Activated CD4-positive, alpha-beta T cell treated with anti-CD3 and anti-CD28 coated beads, Interleukin-2, amount 10 ng/mL, durations not matched to agents 7 days and 5 days (primary cell): ENCODE measurements at regions not wholly inside any gene's neighbourhood (a gene's known extent, or its start where the extent isn't known, plus 50 kb on each side); places are given as distances from the start of the nearest gene placed in this dataset.
"Not testable (repeated sequence)": the region's sequence is repeated elsewhere in the genome, so short reads cannot be mapped to it uniquely, and the experiment has no call there.

Experiments
- CTCF ChIA-PET: fragments of 350-600 bp; sonication (Branson Sonifier 250); formaldehyde crosslinking; loops from one replicate; lab custom pipeline; 2021; ENCODE audit warnings: antibody characterized with exemption; lab: Charles Lee
- POLR2A ChIA-PET: fragments of 350-600 bp; sonication (Branson Sonifier 250); formaldehyde crosslinking; loops from one replicate; lab custom pipeline; 2021; ENCODE audit warnings: antibody characterized with exemption; lab: Charles Lee
- DNase-seq: peaks from one replicate; pipeline ENCODE4 v3.0.0-alpha.2; 2020
- H3K27ac Mint-ChIP-seq: one replicate; pipeline ENCODE4 v1.8.0; 2021; ENCODE audit warnings: mild to moderate bottlenecking, moderate library complexity, mixed read lengths
- H3K27me3 Mint-ChIP-seq: one replicate; pipeline ENCODE4 v1.8.0; 2021; ENCODE audit warnings: mixed read lengths
- H3K36me3 Mint-ChIP-seq: one replicate; pipeline ENCODE4 v1.8.0; 2021; ENCODE audit warnings: low read depth, mixed read lengths
- H3K4me1 Mint-ChIP-seq: one replicate; pipeline ENCODE4 v1.8.0; 2021; ENCODE audit warnings: mixed read lengths
- H3K4me3 Mint-ChIP-seq: one replicate; pipeline ENCODE4 v1.8.0; 2021; ENCODE audit warnings: mild to moderate bottlenecking, moderate library complexity, mixed read lengths
- H3K9me3 Mint-ChIP-seq: one replicate; pipeline ENCODE4 v1.8.0; 2021; ENCODE audit warnings: mixed read lengths

- H3K27ac Mint-ChIP-seq = no peak overlapping the region
- no peaks in the 10 kb centered on the region for H3K9me3 Mint-ChIP-seq
- no peak for DNase-seq
- H3K27me3 Mint-ChIP-seq = peaks cover 14% of the 10 kb centered on the region
- CTCF ChIA-PET = interaction anchor here (1.2 kb wide), 1 partner anchor 10 kb away, joined by 4 read pairs; no protein-coding TSS in a partner anchor
- no peaks in the 10 kb centered on the region for H3K36me3 Mint-ChIP-seq
- no peaks in the 10 kb centered on the region for H3K4me1 Mint-ChIP-seq
- H3K4me3 Mint-ChIP-seq = no peak overlapping the region
- POLR2A ChIA-PET = no interaction called here
These were observed 80.8 kb upstream of the SLC8A3 start for GRCh38 chr14:70269582-70269981.

- H3K4me3 Mint-ChIP-seq = no peak overlapping the region
- peaks cover 14% of the 10 kb centered on the region for H3K27me3 Mint-ChIP-seq
- CTCF ChIA-PET = interaction anchor here (0.6 to 1.2 kb wide), 2 partner anchors 9 to 63 kb away, joined by 3 to 4 read pairs; no protein-coding TSS in a partner anchor
- H3K9me3 Mint-ChIP-seq = no peaks in the 10 kb centered on the region
- H3K4me1 Mint-ChIP-seq = no peaks in the 10 kb centered on the region
- POLR2A ChIA-PET = no interaction called here
- no peaks in the 10 kb centered on the region for H3K36me3 Mint-ChIP-seq
- DNase-seq = no peak
- no peak overlapping the region for H3K27ac Mint-ChIP-seq
These were observed 80.0 kb upstream of the SLC8A3 start for GRCh38 chr14:70268760-70269159.

DNA sequence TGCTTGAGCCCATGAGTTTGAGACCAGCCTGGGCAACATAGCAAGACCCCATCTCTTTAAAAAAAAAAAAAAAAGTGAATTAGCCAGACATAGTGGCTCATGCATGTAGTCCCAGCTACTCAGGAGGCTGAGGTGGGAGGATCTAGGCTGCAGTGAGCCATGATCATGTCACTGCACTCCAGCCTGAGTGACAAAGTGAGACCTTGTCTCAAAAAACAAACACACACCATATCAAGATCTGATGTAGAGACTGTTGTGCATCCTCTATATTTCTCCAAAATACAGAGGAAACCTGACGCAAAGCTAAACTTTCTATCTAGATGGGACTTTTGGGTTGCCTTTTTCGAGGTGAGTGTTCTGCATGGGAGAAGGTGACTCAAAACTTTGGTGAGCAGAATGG lies 77.4 kb upstream of the SLC8A3 start:
- Mint-ChIP-seq H3K4me1 (no peaks in the 10 kb centered on the region), H3K4me3 (no peak overlapping the region), H3K9me3 (no peaks in the 10 kb centered on the region), H3K36me3 (no peaks in the 10 kb centered on the region), H3K27me3 (peaks cover 26% of the 10 kb centered on the region), H3K27ac (no peak overlapping the region)
- POLR2A ChIA-PET = no interaction called here
- DNase-seq = no peak
- CTCF ChIA-PET = interaction anchor here (0.6 kb wide), 1 partner anchor 21 kb away, joined by 3 read pairs; no protein-coding TSS in a partner anchor

GRCh38 chr14:70265422-70265821 lies 76.7 kb upstream of the SLC8A3 start:
- H3K27me3 Mint-ChIP-seq = peaks cover 26% of the 10 kb centered on the region
- H3K4me3 Mint-ChIP-seq = no peak overlapping the region
- H3K27ac Mint-ChIP-seq = no peak overlapping the region
- CTCF ChIA-PET = interaction anchor here (0.6 kb wide), 1 partner anchor 22 kb away, joined by 3 read pairs; no protein-coding TSS in a partner anchor
- POLR2A ChIA-PET = no interaction called here
- no peaks in the 10 kb centered on the region for H3K36me3 Mint-ChIP-seq
- DNase-seq = no peak
- no peaks in the 10 kb centered on the region for H3K4me1 Mint-ChIP-seq
- no peaks in the 10 kb centered on the region for H3K9me3 Mint-ChIP-seq

DNA sequence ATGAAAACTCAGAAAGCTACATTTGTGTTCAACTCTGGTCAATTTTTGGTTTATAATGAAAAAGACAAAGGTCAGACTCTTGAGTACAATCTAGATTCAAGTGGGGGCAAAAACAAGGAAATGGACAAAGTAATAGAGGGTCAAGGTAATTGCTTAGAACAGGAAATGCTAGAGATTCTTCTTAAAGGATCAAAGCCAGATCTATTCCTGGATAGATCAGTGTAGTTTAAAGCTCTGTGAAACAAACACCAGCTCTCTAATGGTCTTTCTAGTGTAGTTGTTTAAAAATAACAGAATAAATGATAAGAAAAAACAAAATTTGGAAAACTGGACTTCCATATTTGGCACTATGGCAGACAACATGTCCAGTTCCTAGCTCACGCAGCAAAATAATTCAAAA lies 70.7 kb upstream of the SLC8A3 start:
- H3K4me1 Mint-ChIP-seq = peaks cover 3% of the 10 kb centered on the region
- no peak overlapping the region for H3K27ac Mint-ChIP-seq
- peaks cover 3% of the 10 kb centered on the region for H3K36me3 Mint-ChIP-seq
- H3K4me3 Mint-ChIP-seq = no peak overlapping the region
- DNase-seq = no peak
- H3K9me3 Mint-ChIP-seq = no peaks in the 10 kb centered on the region
- ChIA-PET POLR2A (no interaction called here), CTCF (interaction anchor here (1.0 kb wide), 1 partner anchor 10 kb away, joined by 4 read pairs; no protein-coding TSS in a partner anchor)
- peaks cover 44% of the 10 kb centered on the region for H3K27me3 Mint-ChIP-seq

DNA sequence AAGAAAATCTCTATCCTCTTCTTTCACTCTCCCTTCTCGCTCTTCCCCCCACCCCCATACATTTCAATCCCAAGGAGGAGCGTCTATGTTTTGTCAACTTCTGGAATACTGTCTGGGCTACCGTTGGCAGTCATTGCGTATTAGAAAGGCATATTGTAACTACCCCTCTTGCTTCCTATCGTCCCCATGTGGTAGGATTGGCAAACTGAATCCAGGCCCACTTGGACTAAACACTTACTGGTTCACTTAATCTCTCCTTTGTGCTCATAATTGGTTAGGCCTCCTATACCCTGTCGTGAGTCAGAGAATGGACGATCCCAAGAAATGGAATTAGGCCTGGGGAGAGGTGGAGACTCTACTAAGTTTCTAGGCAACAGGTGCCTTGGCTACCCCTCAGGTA lies 68.8 kb upstream of the SLC8A3 start:
- Mint-ChIP-seq H3K27me3 (peaks cover 51% of the 10 kb centered on the region), H3K9me3 (no peaks in the 10 kb centered on the region), H3K4me3 (no peak overlapping the region), H3K27ac (no peak overlapping the region), H3K4me1 (peaks cover 3% of the 10 kb centered on the region), H3K36me3 (peaks cover 3% of the 10 kb centered on the region)
- ChIA-PET POLR2A (no interaction called here), CTCF (no interaction called here)
- no peak for DNase-seq

GRCh38 chr14:70256601-70257000 lies 67.8 kb upstream of the SLC8A3 start:
- H3K27ac Mint-ChIP-seq = no peak overlapping the region
- H3K27me3 Mint-ChIP-seq = peaks cover 51% of the 10 kb centered on the region
- H3K9me3 Mint-ChIP-seq = no peaks in the 10 kb centered on the region
- H3K36me3 Mint-ChIP-seq = peaks cover 3% of the 10 kb centered on the region
- POLR2A ChIA-PET = no interaction called here
- CTCF ChIA-PET = no interaction called here
- no peak for DNase-seq
- peaks cover 3% of the 10 kb centered on the region for H3K4me1 Mint-ChIP-seq
- H3K4me3 Mint-ChIP-seq = no peak overlapping the region

DNA sequence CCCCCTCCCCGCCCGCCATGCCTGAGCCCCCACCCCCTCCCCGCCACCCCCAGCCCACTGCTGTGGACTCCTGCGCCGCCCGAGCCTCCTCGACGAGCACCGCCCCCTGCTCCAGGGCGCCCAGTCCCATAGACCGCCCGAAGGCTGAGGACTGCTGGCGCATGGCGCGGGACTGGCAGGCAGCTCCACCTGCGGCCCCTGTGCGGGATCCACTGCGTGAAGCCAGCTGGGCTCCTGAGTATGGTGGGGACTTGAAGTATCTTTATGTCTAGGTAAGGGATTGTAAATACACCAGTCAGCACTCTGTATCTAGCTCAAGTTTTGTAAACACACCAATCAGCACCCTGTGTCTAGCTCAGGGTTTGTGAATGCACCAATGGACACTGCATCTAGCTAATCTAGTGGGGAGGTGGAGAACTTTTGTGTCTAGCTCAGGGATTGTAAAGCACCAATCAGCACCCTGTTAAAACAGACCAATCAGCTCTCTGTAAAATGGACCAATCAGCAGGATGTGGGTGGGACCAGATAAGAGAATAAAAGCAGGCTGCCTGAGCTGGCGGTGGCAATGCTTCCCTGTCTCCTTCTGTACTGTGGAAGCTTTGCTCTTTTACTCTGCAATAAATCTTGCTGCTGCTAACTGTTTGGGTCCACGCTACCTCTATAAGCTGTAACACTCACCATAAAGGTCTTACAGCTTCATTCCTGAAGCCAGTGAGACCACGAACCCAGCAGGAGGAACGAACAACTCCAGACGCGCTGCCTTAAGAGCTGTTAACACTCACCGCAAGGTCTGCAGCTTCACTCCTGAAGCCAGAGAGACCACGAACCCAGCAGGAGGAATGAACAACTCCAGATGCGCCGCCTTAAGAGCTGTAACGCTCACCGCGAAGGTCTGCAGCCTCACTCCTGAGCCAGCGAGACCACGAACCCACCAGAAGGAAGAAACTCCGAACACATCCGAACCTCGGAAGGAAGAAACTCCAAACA lies 66.6 kb upstream of the SLC8A3 start:
- CTCF ChIA-PET = not testable (repeated sequence)
- POLR2A ChIA-PET = interaction anchor here (0.6 kb wide), 1 partner anchor 29 kb away, joined by 3 read pairs; no protein-coding TSS in a partner anchor
- peaks cover 57% of the 10 kb centered on the region for H3K27me3 Mint-ChIP-seq

GRCh38 chr14:70254476-70254961 lies 65.8 kb upstream of the SLC8A3 start:
- Mint-ChIP-seq H3K36me3 (peaks cover 3% of the 10 kb centered on the region), H3K27ac (no peak overlapping the region), H3K27me3 (peaks cover 62% of the 10 kb centered on the region), H3K9me3 (no peaks in the 10 kb centered on the region), H3K4me1 (peaks cover 3% of the 10 kb centered on the region), H3K4me3 (no peak overlapping the region)
- ChIA-PET CTCF (no interaction called here), POLR2A (no interaction called here)
- no peak for DNase-seq

More for the DNA sequence above, 66.6 kb upstream of the SLC8A3 start:
- not testable (repeated sequence) for H3K4me1 Mint-ChIP-seq, H3K9me3 Mint-ChIP-seq, DNase-seq, H3K27ac Mint-ChIP-seq, H3K36me3 Mint-ChIP-seq
- peak overlapping the region; percentile 50 for H3K4me3 Mint-ChIP-seq

GRCh38 chr14:70253547-70253946 lies 64.8 kb upstream of the SLC8A3 start:
- H3K36me3 Mint-ChIP-seq, H3K27ac Mint-ChIP-seq, H3K4me1 Mint-ChIP-seq, H3K4me3 Mint-ChIP-seq, H3K9me3 Mint-ChIP-seq, CTCF ChIA-PET, POLR2A ChIA-PET, DNase-seq: not testable (repeated sequence)
- H3K27me3 Mint-ChIP-seq = peaks cover 57% of the 10 kb centered on the region

DNA sequence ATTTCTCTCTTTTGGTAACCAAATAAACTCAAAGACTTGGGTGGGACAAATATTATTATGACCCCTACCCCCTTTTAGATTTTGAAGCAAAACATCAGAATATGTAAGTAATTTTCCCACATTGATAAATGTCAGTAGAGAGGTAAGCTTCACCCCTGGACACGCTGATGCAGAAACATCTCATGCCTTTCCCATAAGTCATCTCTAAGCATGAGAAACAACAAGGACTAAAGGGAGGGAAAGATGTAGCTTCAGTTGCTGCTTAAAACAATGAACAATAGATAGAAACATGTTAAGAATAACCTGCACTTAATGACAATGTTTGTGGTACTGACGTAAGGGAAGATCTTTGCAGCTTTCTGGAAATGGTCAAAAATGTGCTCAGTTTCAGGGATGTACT lies 56.3 kb upstream of the SLC8A3 start:
- H3K9me3 Mint-ChIP-seq = no peaks in the 10 kb centered on the region
- no peaks in the 10 kb centered on the region for H3K36me3 Mint-ChIP-seq
- H3K4me3 Mint-ChIP-seq = no peak overlapping the region
- CTCF ChIA-PET = no interaction called here
- no peaks in the 10 kb centered on the region for H3K4me1 Mint-ChIP-seq
- POLR2A ChIA-PET = no interaction called here
- no peak for DNase-seq
- H3K27me3 Mint-ChIP-seq = peaks cover 38% of the 10 kb centered on the region
- H3K27ac Mint-ChIP-seq = no peak overlapping the region

GRCh38 chr14:70239802-70240201 lies 51.1 kb upstream of the SLC8A3 start:
- peaks cover 31% of the 10 kb centered on the region for H3K27me3 Mint-ChIP-seq
- H3K9me3 Mint-ChIP-seq = no peaks in the 10 kb centered on the region
- H3K4me1 Mint-ChIP-seq = no peaks in the 10 kb centered on the region
- DNase-seq = no peak
- no peak overlapping the region for H3K27ac Mint-ChIP-seq
- no peak overlapping the region for H3K4me3 Mint-ChIP-seq
- POLR2A ChIA-PET = no interaction called here
- CTCF ChIA-PET = no interaction called here
- H3K36me3 Mint-ChIP-seq = no peaks in the 10 kb centered on the region

DNA sequence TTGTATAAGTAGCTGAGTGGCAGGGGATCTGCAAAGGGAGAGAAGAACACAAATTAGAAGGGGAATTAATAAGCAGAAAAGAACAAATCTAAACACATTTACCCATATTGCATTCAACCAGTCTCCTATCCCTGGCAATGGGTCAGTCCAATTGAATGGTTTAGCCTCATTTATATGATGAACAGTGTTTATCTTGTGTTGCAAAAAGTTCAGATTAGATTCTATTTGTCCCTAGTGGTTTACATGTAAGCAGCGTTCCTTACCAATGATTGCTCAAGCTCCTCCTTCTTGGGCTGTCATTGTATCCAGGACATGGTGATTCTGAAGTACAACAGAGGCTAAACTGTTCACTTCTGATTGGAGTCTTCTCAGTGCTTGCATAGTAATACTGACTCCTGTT lies 49.9 kb upstream of the SLC8A3 start:
- H3K27ac Mint-ChIP-seq, H3K36me3 Mint-ChIP-seq, POLR2A ChIA-PET, H3K4me1 Mint-ChIP-seq, DNase-seq, CTCF ChIA-PET, H3K9me3 Mint-ChIP-seq, H3K4me3 Mint-ChIP-seq: not testable (repeated sequence)
- peaks cover 29% of the 10 kb centered on the region for H3K27me3 Mint-ChIP-seq
